GM10266 (cell line): ENCODE measurements at regions not wholly inside any gene's neighbourhood (a gene's known extent, or its start where the extent isn't known, plus 50 kb on each side); places are given as distances from the start of the nearest gene placed in this dataset.

ENCODE experiments used
- DNase-seq: peaks from one replicate; pipeline ENCODE4 v3.0.0; 2012; ENCODE audit errors: extremely low spot score
- TF ChIP-seq, protein P1 (sequence below): IDR thresholded peaks from 2 replicates; pipeline ENCODE4 v1.5.1; 2012; ENCODE audit warnings: mild to moderate bottlenecking, low read depth; ENCODE audit not compliant: control insufficient read depth, insufficient read depth; ENCODE audit errors: missing control alignments

- no peak for DNase-seq
- TF ChIP-seq, protein P1, sequence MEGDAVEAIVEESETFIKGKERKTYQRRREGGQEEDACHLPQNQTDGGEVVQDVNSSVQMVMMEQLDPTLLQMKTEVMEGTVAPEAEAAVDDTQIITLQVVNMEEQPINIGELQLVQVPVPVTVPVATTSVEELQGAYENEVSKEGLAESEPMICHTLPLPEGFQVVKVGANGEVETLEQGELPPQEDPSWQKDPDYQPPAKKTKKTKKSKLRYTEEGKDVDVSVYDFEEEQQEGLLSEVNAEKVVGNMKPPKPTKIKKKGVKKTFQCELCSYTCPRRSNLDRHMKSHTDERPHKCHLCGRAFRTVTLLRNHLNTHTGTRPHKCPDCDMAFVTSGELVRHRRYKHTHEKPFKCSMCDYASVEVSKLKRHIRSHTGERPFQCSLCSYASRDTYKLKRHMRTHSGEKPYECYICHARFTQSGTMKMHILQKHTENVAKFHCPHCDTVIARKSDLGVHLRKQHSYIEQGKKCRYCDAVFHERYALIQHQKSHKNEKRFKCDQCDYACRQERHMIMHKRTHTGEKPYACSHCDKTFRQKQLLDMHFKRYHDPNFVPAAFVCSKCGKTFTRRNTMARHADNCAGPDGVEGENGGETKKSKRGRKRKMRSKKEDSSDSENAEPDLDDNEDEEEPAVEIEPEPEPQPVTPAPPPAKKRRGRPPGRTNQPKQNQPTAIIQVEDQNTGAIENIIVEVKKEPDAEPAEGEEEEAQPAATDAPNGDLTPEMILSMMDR, result no peak
These were observed 442.4 kb downstream of the TYW1 start for GRCh38 chr7:67438913-67439505.

GRCh38 chr7:67440321-67440720, 443.7 kb downstream of the TYW1 start:
- TF ChIP-seq, protein P1, result no peak
- no peak for DNase-seq

- TF ChIP-seq, protein P1, result no peak
- DNase-seq, result no peak
These were observed 449.1 kb downstream of the TYW1 start for GRCh38 chr7:67445728-67446127.

- TF ChIP-seq, protein P1, result no peak
- DNase-seq, result no peak
These were observed 450.7 kb downstream of the TYW1 start for GRCh38 chr7:67447297-67447696.

- TF ChIP-seq, protein P1, result no peak
- DNase-seq, result no peak
These were observed 451.6 kb downstream of the TYW1 start for GRCh38 chr7:67448271-67448670.

DNA sequence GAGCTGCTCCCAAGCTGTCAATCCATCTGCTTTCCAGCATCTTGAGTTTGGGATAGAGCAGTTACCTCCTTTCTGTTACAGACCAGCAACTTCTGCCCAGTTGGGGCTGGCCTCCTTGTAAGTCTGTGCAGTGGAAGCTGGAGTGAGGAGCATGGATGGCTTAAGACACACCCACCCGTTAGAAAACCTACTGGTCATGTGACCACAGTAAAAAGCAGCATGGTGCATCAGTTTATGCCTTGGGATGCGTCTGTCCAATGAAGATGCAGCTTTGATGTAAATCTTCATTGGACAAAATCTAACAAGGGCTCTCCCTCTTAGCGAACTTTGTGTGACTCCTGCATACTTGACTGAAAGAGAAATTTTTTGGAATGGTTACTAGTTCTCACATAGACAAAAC, 453.5 kb downstream of the TYW1 start:
- DNase-seq, result no peak
- TF ChIP-seq, protein P1, result no peak

DNA sequence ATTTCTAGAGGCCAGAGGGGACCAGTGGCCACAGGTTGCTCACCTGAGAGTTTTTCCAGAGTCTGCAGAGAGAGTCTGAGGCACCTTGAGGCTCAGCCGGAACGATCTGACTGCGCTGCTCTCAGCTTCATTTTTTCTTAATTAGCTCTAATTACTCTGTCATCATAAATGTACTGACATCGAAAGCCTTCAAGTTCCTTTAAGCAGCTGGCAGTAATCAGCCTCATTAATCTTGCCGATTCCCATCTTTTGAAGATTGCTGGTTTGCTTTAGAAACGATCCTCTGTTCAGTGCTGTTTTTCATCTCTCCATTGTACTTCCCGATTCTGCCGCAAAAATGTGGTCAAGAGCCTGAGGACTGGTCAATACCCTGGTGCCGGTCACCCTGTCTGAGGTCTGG, 454.7 kb downstream of the TYW1 start:
- DNase-seq, result no peak
- TF ChIP-seq, protein P1, result no peak
